HepG2 (cell line): ENCODE measurements at regions not wholly inside any gene's neighbourhood (a gene's known extent, or its start where the extent isn't known, plus 50 kb on each side); places are given as distances from the start of the nearest gene placed in this dataset.

Experiments used
- BRCA1 ChIP-seq: sonication (generic); formaldehyde crosslinking; IDR thresholded peaks from 2 replicates; pipeline ENCODE4 v1.4.0; 2020; ENCODE audit warnings: missing genetic modification reagents
- HMGXB3 ChIP-seq: sonication (generic); formaldehyde crosslinking; IDR thresholded peaks from 2 replicates; pipeline ENCODE4 v1.4.0; 2020; ENCODE audit warnings: missing genetic modification reagents, borderline replicate concordance
- ISX ChIP-seq: sonication (generic); formaldehyde crosslinking; conservative IDR thresholded peaks from 2 replicates; pipeline ENCODE4 v1.5.0; 2020; ENCODE audit warnings: missing genetic modification reagents
- KLF9 ChIP-seq: IDR thresholded peaks from 2 replicates; pipeline ENCODE4 v1.6.1; 2016; ENCODE audit warnings: low read depth
- NONO ChIP-seq, 2 experiments: fragments of 450-650 bp in 1 of 2; sonication (generic) in 1 of 2; formaldehyde crosslinking in 1 of 2; IDR thresholded peaks in 1 of 2; conservative IDR thresholded peaks in 1 of 2; 2 replicates each; pipeline versions ENCODE4 v1.6.1 to v1.8.0; 2017 to 2022; ENCODE audit warnings: mild to moderate bottlenecking in 1 of 2, missing genetic modification reagents in 1 of 2, moderate library complexity in 1 of 2
- PBX2 ChIP-seq: IDR thresholded peaks from 2 replicates; pipeline ENCODE4 v1.6.1; 2016; ENCODE audit warnings: control low read depth
- PLRG1 ChIP-seq: fragments of 450-650 bp; conservative IDR thresholded peaks from 2 replicates; pipeline ENCODE4 v1.6.1; 2016
- SETDB1 ChIP-seq: sonication (generic); formaldehyde crosslinking; IDR thresholded peaks from 2 replicates; pipeline ENCODE4 v1.5.1; 2020; ENCODE audit warnings: missing genetic modification reagents, mild to moderate bottlenecking, borderline replicate concordance
- ZFP36L2 ChIP-seq: sonication (generic); formaldehyde crosslinking; IDR thresholded peaks from 2 replicates; pipeline ENCODE4 v1.4.0; 2020; ENCODE audit warnings: missing genetic modification reagents
- ZNF232 ChIP-seq: sonication (generic); formaldehyde crosslinking; IDR thresholded peaks from 2 replicates; pipeline ENCODE4 v1.4.0; 2020; ENCODE audit warnings: missing genetic modification reagents, borderline replicate concordance
- ZNF253 ChIP-seq: sonication (generic); formaldehyde crosslinking; IDR thresholded peaks from 2 replicates; pipeline ENCODE4 v1.8.0; 2022; ENCODE audit warnings: mild to moderate bottlenecking, missing genetic modification reagents, borderline replicate concordance
- ZNF644 ChIP-seq: IDR thresholded peaks from 2 replicates; pipeline ENCODE4 v1.6.1; 2016; ENCODE audit warnings: low read depth
- TF ChIP-seq, protein P1 (sequence below): sonication (generic); formaldehyde crosslinking; IDR thresholded peaks from 2 replicates; pipeline ENCODE4 v1.4.0; 2020; ENCODE audit warnings: missing genetic modification reagents

GRCh38 chr22:27129266-27129665, 471.9 kb downstream of the MIAT start (continued):
- TF ChIP-seq BRCA1 (CRISPR knock-in tag) (no peak), SETDB1 (CRISPR knock-in tag) (no peak), ZFP36L2 (no peak), ZNF644 (CRISPR knock-in tag) (no peak), PLRG1 (no peak), KLF9 (CRISPR knock-in tag) (no peak), ISX (CRISPR knock-in tag) (no peak), NONO (IDR thresholded peaks at IDR 0.05) (no peak), NONO (CRISPR knock-in tag; conservative IDR thresholded peaks at IDR 0.05) (no peak), PBX2 (CRISPR knock-in tag) (no peak), ZNF253 (CRISPR knock-in tag) (no peak), HMGXB3 (CRISPR knock-in tag) (no peak), ZNF232 (no peak)
- TF ChIP-seq, protein P1, sequence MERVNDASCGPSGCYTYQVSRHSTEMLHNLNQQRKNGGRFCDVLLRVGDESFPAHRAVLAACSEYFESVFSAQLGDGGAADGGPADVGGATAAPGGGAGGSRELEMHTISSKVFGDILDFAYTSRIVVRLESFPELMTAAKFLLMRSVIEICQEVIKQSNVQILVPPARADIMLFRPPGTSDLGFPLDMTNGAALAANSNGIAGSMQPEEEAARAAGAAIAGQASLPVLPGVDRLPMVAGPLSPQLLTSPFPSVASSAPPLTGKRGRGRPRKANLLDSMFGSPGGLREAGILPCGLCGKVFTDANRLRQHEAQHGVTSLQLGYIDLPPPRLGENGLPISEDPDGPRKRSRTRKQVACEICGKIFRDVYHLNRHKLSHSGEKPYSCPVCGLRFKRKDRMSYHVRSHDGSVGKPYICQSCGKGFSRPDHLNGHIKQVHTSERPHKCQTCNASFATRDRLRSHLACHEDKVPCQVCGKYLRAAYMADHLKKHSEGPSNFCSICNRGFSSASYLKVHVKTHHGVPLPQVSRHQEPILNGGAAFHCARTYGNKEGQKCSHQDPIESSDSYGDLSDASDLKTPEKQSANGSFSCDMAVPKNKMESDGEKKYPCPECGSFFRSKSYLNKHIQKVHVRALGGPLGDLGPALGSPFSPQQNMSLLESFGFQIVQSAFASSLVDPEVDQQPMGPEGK (CRISPR knock-in tag) = no peak
